Activated CD8-positive, alpha-beta memory T cell treated with anti-CD3 and anti-CD28 coated beads, Interleukin-2, amount 50 U/mL, for 24 hours (primary cell): ENCODE measurements at regions not wholly inside any gene's neighbourhood (a gene's known extent, or its start where the extent isn't known, plus 50 kb on each side); places are given as distances from the start of the nearest gene placed in this dataset.
"Not testable (repeated sequence)": the region's sequence is repeated elsewhere in the genome, so short reads cannot be mapped to it uniquely, and the experiment has no call there.

Experiments
- DNase-seq: peaks from one replicate; pipeline ENCODE4 v3.0.0-alpha.2; 2020; ENCODE audit errors: extremely low read depth

- no peak for DNase-seq
These were observed 60.2 kb downstream of the TFAP2C start for GRCh38 chr20:56689318-56689717.

GRCh38 chr20:56689852-56690485, 60.9 kb downstream of the TFAP2C start:
- DNase-seq = no peak

GRCh38 chr20:56690531-56691175, 61.5 kb downstream of the TFAP2C start:
- no peak for DNase-seq

- DNase-seq = no peak
These were observed 62.4 kb downstream of the TFAP2C start for GRCh38 chr20:56691325-56691998.

- no peak for DNase-seq
These were observed 64.1 kb downstream of the TFAP2C start for GRCh38 chr20:56693217-56693616.

GRCh38 chr20:56697476-56697875, 68.4 kb downstream of the TFAP2C start:
- no peak for DNase-seq

GRCh38 chr20:56698297-56698696, 69.2 kb downstream of the TFAP2C start:
- no peak for DNase-seq

GRCh38 chr20:56698749-56699148, 69.6 kb downstream of the TFAP2C start:
- no peak for DNase-seq

GRCh38 chr20:56702931-56703840, 74.1 kb downstream of the TFAP2C start:
- no peak for DNase-seq

GRCh38 chr20:56706867-56707360, 77.8 kb downstream of the TFAP2C start:
- DNase-seq = no peak

GRCh38 chr20:56708991-56709390, 79.9 kb downstream of the TFAP2C start:
- no peak for DNase-seq

GRCh38 chr20:56710125-56710524, 81.0 kb downstream of the TFAP2C start:
- DNase-seq = no peak

GRCh38 chr20:56710577-56710976, 81.5 kb downstream of the TFAP2C start:
- not testable (repeated sequence) for DNase-seq

GRCh38 chr20:56711018-56711417, 81.9 kb downstream of the TFAP2C start:
- DNase-seq = no peak

GRCh38 chr20:56715309-56715708, 86.2 kb downstream of the TFAP2C start:
- DNase-seq = no peak

- no peak for DNase-seq
These were observed 86.9 kb downstream of the TFAP2C start for GRCh38 chr20:56715902-56716519.

GRCh38 chr20:56716806-56717205, 87.7 kb downstream of the TFAP2C start:
- DNase-seq = no peak

GRCh38 chr20:56718816-56719215, 89.7 kb downstream of the TFAP2C start:
- DNase-seq = no peak

- DNase-seq = no peak
These were observed 91.6 kb downstream of the TFAP2C start for GRCh38 chr20:56720620-56721213.

- DNase-seq = no peak
These were observed 92.9 kb downstream of the TFAP2C start for GRCh38 chr20:56722042-56722441.

- no peak for DNase-seq
These were observed 94.2 kb downstream of the TFAP2C start for GRCh38 chr20:56723331-56723730.
